ENCODE measurements at regions not wholly inside any gene's neighbourhood (a gene's known extent, or its start where the extent isn't known, plus 50 kb on each side); places are given as distances from the start of the nearest gene placed in this dataset.

DNA sequence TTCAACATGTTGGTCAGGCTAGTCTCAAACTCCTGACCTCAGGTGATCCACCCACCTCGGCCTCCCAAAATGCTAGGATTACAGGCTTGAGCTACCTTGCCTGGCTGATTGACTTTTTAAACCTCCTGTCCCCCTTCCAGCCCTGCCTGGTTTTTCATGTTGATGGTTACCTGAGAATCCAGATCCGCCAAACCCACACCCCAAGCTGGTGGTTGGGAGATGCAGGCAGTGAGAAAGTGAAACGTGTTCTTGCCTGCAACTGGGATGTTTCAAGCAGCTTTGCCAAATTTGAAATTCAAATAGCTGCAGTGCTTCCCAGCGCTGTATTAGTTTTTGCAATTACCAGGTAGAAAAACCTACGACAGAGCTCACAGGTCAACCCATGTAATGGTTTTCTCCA, 238.3 kb upstream of the PWP1 start:
- TF ChIP-seq, protein P1, sequence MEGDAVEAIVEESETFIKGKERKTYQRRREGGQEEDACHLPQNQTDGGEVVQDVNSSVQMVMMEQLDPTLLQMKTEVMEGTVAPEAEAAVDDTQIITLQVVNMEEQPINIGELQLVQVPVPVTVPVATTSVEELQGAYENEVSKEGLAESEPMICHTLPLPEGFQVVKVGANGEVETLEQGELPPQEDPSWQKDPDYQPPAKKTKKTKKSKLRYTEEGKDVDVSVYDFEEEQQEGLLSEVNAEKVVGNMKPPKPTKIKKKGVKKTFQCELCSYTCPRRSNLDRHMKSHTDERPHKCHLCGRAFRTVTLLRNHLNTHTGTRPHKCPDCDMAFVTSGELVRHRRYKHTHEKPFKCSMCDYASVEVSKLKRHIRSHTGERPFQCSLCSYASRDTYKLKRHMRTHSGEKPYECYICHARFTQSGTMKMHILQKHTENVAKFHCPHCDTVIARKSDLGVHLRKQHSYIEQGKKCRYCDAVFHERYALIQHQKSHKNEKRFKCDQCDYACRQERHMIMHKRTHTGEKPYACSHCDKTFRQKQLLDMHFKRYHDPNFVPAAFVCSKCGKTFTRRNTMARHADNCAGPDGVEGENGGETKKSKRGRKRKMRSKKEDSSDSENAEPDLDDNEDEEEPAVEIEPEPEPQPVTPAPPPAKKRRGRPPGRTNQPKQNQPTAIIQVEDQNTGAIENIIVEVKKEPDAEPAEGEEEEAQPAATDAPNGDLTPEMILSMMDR (IDR thresholded peaks at IDR 0.05): no peak

DNA sequence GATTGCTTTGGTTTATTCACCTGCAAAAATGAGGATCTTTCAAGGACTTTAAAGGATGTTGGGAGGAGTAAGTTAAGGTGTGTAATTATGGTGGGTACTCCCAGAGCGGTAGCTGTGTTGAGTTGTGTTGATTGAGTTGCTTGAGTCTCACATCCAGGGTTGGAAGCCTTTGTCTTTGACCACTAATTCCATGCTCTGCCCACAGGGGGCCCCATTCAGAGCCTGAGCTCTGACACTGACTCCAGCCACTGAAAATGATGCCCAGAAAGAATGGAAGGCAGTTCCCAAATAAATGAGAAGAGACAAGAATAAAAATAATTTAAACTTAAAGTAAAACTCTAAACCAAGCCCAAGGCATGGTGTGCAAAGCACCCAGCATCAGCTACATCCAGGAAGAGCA, 237.4 kb upstream of the PWP1 start:
- TF ChIP-seq, protein P1 (IDR thresholded peaks at IDR 0.05): peak; percentile 33; the same call in 1 of the 2 replicates

DNA sequence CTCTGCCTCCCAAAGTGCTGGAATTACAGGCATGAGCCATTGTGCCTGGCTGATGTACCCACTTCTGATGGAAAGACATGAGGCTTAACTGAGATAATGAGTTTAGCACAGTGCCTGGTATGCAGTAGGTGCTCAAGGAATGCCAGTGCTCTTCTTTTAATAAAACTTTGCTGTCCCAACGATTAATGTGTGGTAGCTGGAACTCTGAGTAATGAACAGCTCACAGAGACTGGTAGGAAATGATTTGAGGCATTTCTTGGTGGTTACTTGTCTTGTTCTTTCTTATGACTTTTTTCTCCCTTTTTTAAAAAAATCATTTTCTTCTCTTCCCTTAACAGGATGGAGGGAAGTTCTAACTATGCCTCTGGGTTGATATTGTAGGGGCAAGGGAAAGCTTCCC, 235.7 kb upstream of the PWP1 start:
- TF ChIP-seq, protein P1 (IDR thresholded peaks at IDR 0.05): no peak

DNA sequence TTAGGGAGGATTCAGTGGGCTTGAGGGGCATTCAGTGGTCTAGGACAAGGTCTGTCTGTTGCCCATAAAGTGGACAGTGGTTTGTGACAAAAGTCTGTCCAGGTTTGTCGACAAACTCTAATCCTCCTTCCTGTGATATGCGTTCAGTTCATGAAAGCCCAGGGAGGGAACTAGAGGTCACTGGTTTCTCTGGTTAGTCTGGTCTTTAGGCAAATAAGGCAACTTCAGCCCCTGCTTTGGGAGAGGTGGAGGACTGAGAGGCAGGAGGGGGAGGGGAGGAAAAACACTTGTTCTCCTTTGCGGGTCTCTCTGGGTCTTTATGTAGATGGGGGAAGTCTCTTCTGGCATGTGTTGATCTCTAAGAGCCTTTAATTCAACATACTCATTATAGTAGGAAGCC, 235.1 kb upstream of the PWP1 start:
- TF ChIP-seq, protein P1 (IDR thresholded peaks at IDR 0.05): no peak

DNA sequence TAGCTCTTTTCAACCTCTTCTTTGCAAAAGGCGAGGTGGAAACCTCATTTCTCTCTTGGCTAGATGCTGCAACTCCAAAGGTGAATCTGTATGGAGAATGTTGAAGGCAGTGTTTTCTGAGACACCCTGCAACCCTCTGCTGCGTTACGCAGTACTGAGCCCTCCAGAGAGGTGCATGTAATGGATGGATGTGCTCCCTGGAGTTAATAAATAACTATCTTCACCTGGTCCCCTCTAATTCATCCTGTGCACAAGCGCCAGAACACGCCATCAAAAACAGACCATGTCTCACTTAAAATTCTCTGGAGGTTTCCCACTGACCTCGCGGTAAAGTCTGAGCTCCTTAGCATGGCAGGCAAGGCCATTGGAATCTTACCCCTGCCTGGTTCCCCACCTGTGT, 234.4 kb upstream of the PWP1 start:
- TF ChIP-seq, protein P1 (IDR thresholded peaks at IDR 0.05): no peak

DNA sequence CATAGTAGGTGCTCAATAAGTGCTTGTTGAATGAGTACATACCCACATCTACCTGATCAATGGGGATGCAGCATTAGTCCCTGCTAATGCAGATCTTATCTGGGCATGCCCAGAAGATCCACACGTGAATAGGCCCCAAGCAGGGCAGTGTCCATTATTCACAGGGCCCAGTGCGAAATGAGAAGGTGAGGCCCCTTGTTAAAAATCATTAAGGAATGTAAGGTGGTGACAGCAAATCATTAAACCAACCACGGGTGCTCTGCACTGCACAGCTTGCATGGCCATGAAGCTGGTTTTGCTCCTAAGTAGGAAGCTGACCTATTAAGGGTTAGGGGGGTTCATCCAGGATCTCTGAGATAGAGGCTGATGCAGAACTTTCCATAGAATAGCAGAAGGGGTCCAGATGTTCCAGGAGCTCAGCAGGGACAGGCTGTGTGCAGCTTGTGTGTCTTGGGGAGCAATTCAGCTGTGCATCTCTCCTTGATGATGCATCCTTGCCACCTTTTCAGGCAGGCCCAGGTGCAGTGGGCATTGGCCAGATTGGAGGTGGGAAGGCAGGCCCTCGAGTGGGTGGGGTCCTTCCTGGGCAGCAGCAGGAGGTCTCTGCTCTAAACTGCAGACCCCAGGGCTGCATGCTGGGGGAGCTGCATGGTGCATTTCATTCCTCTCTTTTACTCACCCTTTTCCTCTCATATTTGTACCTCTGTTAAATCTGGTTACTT, 231.3 kb upstream of the PWP1 start:
- TF ChIP-seq, protein P1 (IDR thresholded peaks at IDR 0.05): no peak

DNA sequence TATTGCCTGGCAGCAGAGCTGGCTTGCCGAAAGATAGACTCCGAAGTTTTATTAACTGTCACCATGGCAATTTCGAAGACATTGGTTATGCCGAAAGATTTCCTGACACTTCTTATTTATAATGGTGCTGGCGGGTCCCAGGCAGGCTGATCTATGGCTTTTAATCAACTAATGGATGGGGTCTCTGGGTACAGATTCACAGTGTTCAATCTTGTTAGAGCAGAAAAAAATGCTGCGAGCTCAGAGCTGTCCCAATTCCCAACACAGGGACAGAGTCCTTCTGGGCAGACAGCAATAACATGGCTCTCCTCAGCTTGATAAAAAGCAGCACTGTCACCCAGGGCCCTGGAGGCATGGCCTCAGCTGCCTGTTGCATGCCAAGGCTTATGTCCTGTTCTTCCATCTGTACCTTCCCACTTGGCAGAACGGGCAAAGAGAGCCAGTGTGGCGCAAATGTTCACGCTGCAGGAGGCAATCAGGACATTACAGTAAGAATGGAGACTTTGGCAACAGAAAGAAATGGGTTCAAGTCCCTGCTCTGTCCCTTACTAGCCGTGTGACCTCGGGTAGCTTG, 228.2 kb upstream of the PWP1 start:
- TF ChIP-seq, protein P1 (IDR thresholded peaks at IDR 0.05): no peak

All from LNCAP (cell line).